NCI-H1436 treated with DMSO at 0.1 percent for 48 hours (cell line): ENCODE measurements at regions not wholly inside any gene's neighbourhood (a gene's known extent, or its start where the extent isn't known, plus 50 kb on each side); places are given as distances from the start of the nearest gene placed in this dataset.
A peak's percentile ranks its signal among the peaks of the same experiment; 100 is the strongest.
"Not testable (repeated sequence)": the region's sequence is repeated elsewhere in the genome, so short reads cannot be mapped to it uniquely, and the experiment has no call there.

Source experiments
- DNase-seq: peaks from one replicate; lab custom pipeline; 2025; lab: John Stamatoyannopoulos, UW

GRCh38 chr6:99802396-99803031 is 191.5 kb downstream of the MCHR2 start:
- DNase-seq = no peak

GRCh38 chr6:99808992-99809391 is 185.0 kb downstream of the MCHR2 start:
- no peak for DNase-seq

- DNase-seq = no peak
These were observed 183.7 kb downstream of the MCHR2 start for GRCh38 chr6:99810295-99810694.

GRCh38 chr6:99810942-99811620 is 182.9 kb downstream of the MCHR2 start:
- DNase-seq = no peak

GRCh38 chr6:99811636-99812035 is 182.4 kb downstream of the MCHR2 start:
- no peak for DNase-seq

GRCh38 chr6:99813565-99813964 is 180.5 kb downstream of the MCHR2 start:
- DNase-seq = no peak

GRCh38 chr6:99814230-99814928 is 179.6 kb downstream of the MCHR2 start:
- DNase-seq = no peak

GRCh38 chr6:99816795-99817194 is 177.2 kb downstream of the MCHR2 start:
- no peak for DNase-seq

GRCh38 chr6:99818161-99818560 is 175.9 kb downstream of the MCHR2 start:
- DNase-seq = no peak

- no peak for DNase-seq
These were observed 174.2 kb downstream of the MCHR2 start for GRCh38 chr6:99819853-99820252.

- no peak for DNase-seq
These were observed 172.9 kb downstream of the MCHR2 start for GRCh38 chr6:99821164-99821563.

GRCh38 chr6:99822741-99823512 is 171.1 kb downstream of the MCHR2 start:
- peak; percentile 52 for DNase-seq

GRCh38 chr6:99823513-99824235 is 170.3 kb downstream of the MCHR2 start:
- not testable (repeated sequence) for DNase-seq

- DNase-seq = no peak
These were observed 161.0 kb downstream of the MCHR2 start for GRCh38 chr6:99833034-99833433.

- no peak for DNase-seq
These were observed 157.6 kb downstream of the MCHR2 start for GRCh38 chr6:99836471-99836870.

- DNase-seq = no peak
These were observed 155.4 kb downstream of the MCHR2 start for GRCh38 chr6:99838607-99839006.

GRCh38 chr6:99841297-99841696 is 152.7 kb downstream of the MCHR2 start:
- DNase-seq = no peak

GRCh38 chr6:99846006-99846405 is 148.0 kb downstream of the MCHR2 start:
- DNase-seq = no peak

- no peak for DNase-seq
These were observed 143.2 kb downstream of the MCHR2 start for GRCh38 chr6:99850841-99851240.

GRCh38 chr6:99852031-99852430 is 142.0 kb downstream of the MCHR2 start:
- DNase-seq = no peak

- DNase-seq = no peak
These were observed 127.0 kb downstream of the MCHR2 start for GRCh38 chr6:99867026-99867425.
